Lung (tissue), 11 donors: ENCODE measurements at regions not wholly inside any gene's neighbourhood (a gene's known extent, or its start where the extent isn't known, plus 50 kb on each side); places are given as distances from the start of the nearest gene placed in this dataset.

Source experiments
- ATAC-seq: fragments of 200-7000 bp; cut with Tn5 transposase; one replicate; pipeline ENCODE4 v1.9.1; 2020; ENCODE audit warnings: moderate number of reproducible peaks; ENCODE audit not compliant: insufficient read depth, low FRiP score
- DNase-seq, 3 donors: peaks; one replicate each; pipeline ENCODE4 v3.0.0-alpha.2; 2013 to 2017
- H3K27ac ChIP-seq, 2 donors: one replicate each; pipeline ENCODE4 v1.5.1; 2013; ENCODE audit warnings: mild to moderate bottlenecking in 2 of 2, moderate library complexity in 2 of 2, control low read depth in 1 of 2, inconsistent platforms in 1 of 2, low read depth in 1 of 2, low read length in 1 of 2
- H3K27me3 ChIP-seq, 3 donors: one replicate each; pipeline ENCODE4 v1.5.1; 2013; ENCODE audit warnings: low read length in 2 of 3; ENCODE audit not compliant: control insufficient read depth in 3 of 3, insufficient read depth in 3 of 3
- H3K36me3 ChIP-seq, 4 donors: one replicate each; pipeline ENCODE4 v1.5.1; 2013; ENCODE audit warnings: low read length in 4 of 4, mild to moderate bottlenecking in 1 of 4, moderate library complexity in 1 of 4; ENCODE audit not compliant: control insufficient read depth in 4 of 4, insufficient read depth in 4 of 4
- H3K4me1 ChIP-seq, 5 donors: one replicate each; pipeline ENCODE4 v1.5.1; 2013; ENCODE audit warnings: low read length in 5 of 5, mild to moderate bottlenecking in 2 of 5, moderate library complexity in 1 of 5; ENCODE audit not compliant: control insufficient read depth in 5 of 5, insufficient read depth in 5 of 5
- H3K4me3 ChIP-seq: one replicate; pipeline ENCODE4 v1.5.1; 2013; ENCODE audit warnings: mild to moderate bottlenecking, control low read depth, moderate library complexity
- H3K9ac ChIP-seq, 2 donors: one replicate each; pipeline ENCODE4 v1.5.1; 2013; ENCODE audit warnings: low read length in 2 of 2, control low read depth in 1 of 2; ENCODE audit not compliant: insufficient read depth in 1 of 2
- H3K9me3 ChIP-seq, 4 donors: one replicate each; pipeline ENCODE4 v1.5.1; 2013; ENCODE audit warnings: low read length in 3 of 4, mild to moderate bottlenecking in 1 of 4, moderate library complexity in 1 of 4; ENCODE audit not compliant: control insufficient read depth in 4 of 4, insufficient read depth in 3 of 4
- WGBS, 2 donors: extraction: QIAGEN DNeasy Blood & Tissue Kit; methylation state at CpG; one replicate each; pipeline ENCODE4 v1.1.7; 2013; 5-methylcytosine and 5-hydroxymethylcytosine counted together
- TF ChIP-seq, protein P1 (sequence below): IDR thresholded peaks from 2 replicates; pipeline ENCODE4 v1.5.1; 2012; ENCODE audit warnings: mild to moderate bottlenecking; ENCODE audit errors: control extremely low read depth, extremely low read depth
- donor health status: control.
- donor health status: control.
- donor health status: Bipolar disorder and iron deficiency.
- donor health status: healthy.
- donor health status: DM: yes; HTN: yes; CAD: no.

DNA sequence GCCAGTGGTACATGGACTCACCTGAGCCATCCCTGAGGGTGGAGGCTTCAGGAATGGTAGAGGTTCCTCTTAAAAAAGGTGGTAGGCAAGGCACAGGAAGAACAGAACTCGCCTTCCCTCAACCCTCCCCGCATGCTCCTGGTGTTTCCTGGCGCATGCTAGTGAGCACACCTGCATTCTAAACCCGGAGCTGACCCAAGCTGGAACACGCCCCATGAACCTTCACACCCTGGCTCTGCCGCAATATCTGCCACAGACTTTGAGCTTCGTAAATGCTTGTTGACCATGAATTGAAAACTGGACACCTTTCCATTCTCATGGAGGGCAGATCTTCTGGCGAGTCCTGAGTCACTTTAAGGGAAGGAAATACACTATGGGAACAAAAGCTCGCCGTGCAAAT lies 601.3 kb upstream of the RAB6C start:
- TF ChIP-seq, protein P1, sequence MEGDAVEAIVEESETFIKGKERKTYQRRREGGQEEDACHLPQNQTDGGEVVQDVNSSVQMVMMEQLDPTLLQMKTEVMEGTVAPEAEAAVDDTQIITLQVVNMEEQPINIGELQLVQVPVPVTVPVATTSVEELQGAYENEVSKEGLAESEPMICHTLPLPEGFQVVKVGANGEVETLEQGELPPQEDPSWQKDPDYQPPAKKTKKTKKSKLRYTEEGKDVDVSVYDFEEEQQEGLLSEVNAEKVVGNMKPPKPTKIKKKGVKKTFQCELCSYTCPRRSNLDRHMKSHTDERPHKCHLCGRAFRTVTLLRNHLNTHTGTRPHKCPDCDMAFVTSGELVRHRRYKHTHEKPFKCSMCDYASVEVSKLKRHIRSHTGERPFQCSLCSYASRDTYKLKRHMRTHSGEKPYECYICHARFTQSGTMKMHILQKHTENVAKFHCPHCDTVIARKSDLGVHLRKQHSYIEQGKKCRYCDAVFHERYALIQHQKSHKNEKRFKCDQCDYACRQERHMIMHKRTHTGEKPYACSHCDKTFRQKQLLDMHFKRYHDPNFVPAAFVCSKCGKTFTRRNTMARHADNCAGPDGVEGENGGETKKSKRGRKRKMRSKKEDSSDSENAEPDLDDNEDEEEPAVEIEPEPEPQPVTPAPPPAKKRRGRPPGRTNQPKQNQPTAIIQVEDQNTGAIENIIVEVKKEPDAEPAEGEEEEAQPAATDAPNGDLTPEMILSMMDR, result no peak
- DNase-seq (no peak), ATAC-seq (no peak)
- 86 to 90% methylated on average over 10 of the region's 10 CpGs for WGBS, 2 donors
- no peaks in the 10 kb centered on the region for H3K4me1 ChIP-seq
- no peaks in the 10 kb centered on the region for H3K9me3 ChIP-seq
- H3K27ac ChIP-seq, result no peak overlapping the region
- H3K4me3 ChIP-seq, result no peak overlapping the region
- no peaks in the 10 kb centered on the region for H3K36me3 ChIP-seq
- H3K27me3 ChIP-seq, result no peaks in the 10 kb centered on the region
- H3K9ac ChIP-seq, result no peak overlapping the region

DNA sequence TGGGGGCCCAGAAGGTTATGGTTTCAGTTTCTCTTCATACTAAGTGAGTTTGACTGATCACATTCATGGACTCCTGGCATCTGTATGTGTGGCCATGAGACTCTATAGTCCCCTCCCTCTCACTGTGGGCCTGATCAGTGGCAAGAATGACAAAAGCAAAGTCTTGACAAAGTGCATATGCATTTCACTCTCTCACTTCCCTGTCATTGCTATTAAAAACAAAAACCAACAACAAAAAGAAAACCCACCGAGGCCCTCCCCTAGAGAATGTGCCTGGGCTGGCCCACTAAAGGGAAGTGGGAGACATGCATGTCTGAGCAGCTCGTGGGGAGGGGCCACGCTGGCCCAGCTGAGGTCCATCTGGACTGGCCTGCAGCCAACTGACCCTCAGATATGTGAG lies 600.1 kb upstream of the RAB6C start:
- TF ChIP-seq, protein P1, result no peak

DNA sequence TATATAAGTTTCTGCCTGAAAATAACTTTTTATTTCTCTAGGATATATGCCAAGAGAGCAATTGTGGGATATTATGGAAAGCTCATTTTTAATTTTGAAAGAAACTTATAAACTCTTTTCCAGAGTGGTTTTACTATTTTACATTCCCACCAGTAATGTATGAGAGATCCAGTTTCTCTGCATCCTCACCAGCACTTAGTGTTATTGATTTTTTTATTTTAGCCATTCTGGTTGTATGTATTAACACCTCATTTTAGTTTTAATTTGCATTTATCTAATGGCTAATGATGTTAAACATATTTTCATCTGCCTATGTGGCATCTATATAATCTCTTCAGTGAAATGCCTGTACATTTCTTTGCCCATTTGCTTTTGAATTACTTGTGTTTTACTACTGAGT lies 597.7 kb upstream of the RAB6C start:
- no peak overlapping the region for H3K4me3 ChIP-seq
- no peaks in the 10 kb centered on the region for H3K36me3 ChIP-seq

More for the DNA sequence above, 600.1 kb upstream of the RAB6C start:
- no peak overlapping the region for H3K27ac ChIP-seq
- WGBS, 2 donors, result 62 to 74% methylated on average over 3 of the region's 3 CpGs
- no peaks in the 10 kb centered on the region for H3K36me3 ChIP-seq
- no peaks in the 10 kb centered on the region for H3K4me1 ChIP-seq
- H3K4me3 ChIP-seq, result no peak overlapping the region
- no peak overlapping the region for H3K9ac ChIP-seq
- no peak for DNase-seq
- ATAC-seq, result no peak
- no peaks in the 10 kb centered on the region for H3K9me3 ChIP-seq
- H3K27me3 ChIP-seq, result no peaks in the 10 kb centered on the region

DNA sequence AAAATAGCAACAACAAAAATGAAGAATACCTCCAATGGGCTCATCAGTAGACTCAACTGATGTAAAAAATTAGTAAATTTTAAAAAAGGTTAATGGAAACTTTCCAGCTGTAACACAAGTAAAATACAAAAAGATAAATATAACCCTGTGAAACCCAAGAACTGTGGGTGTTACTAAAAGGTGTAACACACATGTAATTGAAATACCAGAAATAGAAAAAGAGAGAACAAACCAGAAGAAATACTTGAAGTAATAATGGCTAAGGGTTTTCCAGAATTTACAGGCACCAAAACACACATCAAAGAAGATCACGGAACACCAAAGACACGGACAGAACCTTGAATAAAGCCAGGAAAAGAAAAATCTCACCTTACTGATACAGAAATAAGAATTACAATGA lies 590.6 kb upstream of the RAB6C start:
- TF ChIP-seq, protein P1, result no peak
- Histone ChIP-seq H3K4me3 (no peak overlapping the region), H3K9me3 (peaks cover 0 to 2% (median 0%) of the 10 kb centered on the region in 4 donors), H3K36me3 (no peaks in the 10 kb centered on the region), H3K27me3 (no peaks in the 10 kb centered on the region), H3K4me1 (no peaks in the 10 kb centered on the region), H3K9ac (no peak overlapping the region), H3K27ac (no peak overlapping the region)
- WGBS, 2 donors, result 84 to 89% methylated on average over 2 of the region's 2 CpGs
- DNase-seq (no peak), ATAC-seq (no peak)

More for the DNA sequence above, 597.7 kb upstream of the RAB6C start:
- Histone ChIP-seq H3K9me3 (no peaks in the 10 kb centered on the region), H3K4me1 (no peaks in the 10 kb centered on the region), H3K27ac (no peak overlapping the region), H3K9ac (no peak overlapping the region), H3K27me3 (no peaks in the 10 kb centered on the region)
- DNase-seq, result no peak
- TF ChIP-seq, protein P1, result no peak
- ATAC-seq, result no peak
